PC-3 (cell line): ENCODE measurements at regions not wholly inside any gene's neighbourhood (a gene's known extent, or its start where the extent isn't known, plus 50 kb on each side); places are given as distances from the start of the nearest gene placed in this dataset.

Source experiments
- ATAC-seq: fragments of 200-7000 bp; cut with Tn5 transposase; 2 replicates; pipeline ENCODE4 v1.9.1; 2020; ENCODE audit warnings: mild to moderate bottlenecking, moderate library complexity
- BruUV-seq: library from RNA; stranded (reverse); fragments of 400-500 nt; replicated peaks from 2 replicates; lab custom pipeline; 2021; lab: Mats Ljungman, UMichigan
- CTCF ChIA-PET: fragments of 300-600 bp; sonication (Branson Sonifier 250); formaldehyde crosslinking; loops from one replicate; lab custom pipeline; 2022; ENCODE audit warnings: antibody characterized with exemption; lab: Charles Lee
- POLR2A ChIA-PET: fragments of 300-600 bp; sonication (Branson Sonifier 250); formaldehyde crosslinking; loops from one replicate; lab custom pipeline; 2022; ENCODE audit warnings: antibody characterized with exemption; ENCODE audit not compliant: unreplicated experiment; lab: Charles Lee
- DNase-seq: peaks from one replicate; pipeline ENCODE4 v3.0.0-alpha.2; 2015
- H2AFZ ChIP-seq: fragments of 300-600 bp; sonication (generic); 2 replicates; pipeline ENCODE4 v1.6.0; 2016; ENCODE audit warnings: antibody characterized with exemption, low read length
- H3F3A ChIP-seq: fragments of 300-600 bp; sonication (generic); one replicate; pipeline ENCODE4 v1.6.0; 2017; ENCODE audit warnings: antibody characterized with exemption, low read length, control low read depth, mild to moderate bottlenecking; ENCODE audit not compliant: unreplicated experiment
- H3K27ac ChIP-seq: fragments of 300-600 bp; sonication (generic); 2 replicates; pipeline ENCODE4 v1.5.1; 2016; ENCODE audit warnings: mild to moderate bottlenecking, low read length
- H3K27me3 ChIP-seq: fragments of 300-600 bp; sonication (generic); 2 replicates; pipeline ENCODE4 v1.6.1; 2016; ENCODE audit warnings: low read length, mixed read lengths
- H3K36me3 ChIP-seq: fragments of 300-600 bp; sonication (generic); 2 replicates; pipeline ENCODE4 v1.6.1; 2016; ENCODE audit warnings: low read depth, mixed run types, low read length, mixed read lengths
- H3K4me1 ChIP-seq: fragments of 300-600 bp; sonication (generic); 2 replicates; pipeline ENCODE4 v1.5.1; 2016; ENCODE audit warnings: low read length; ENCODE audit not compliant: insufficient read depth
- H3K4me2 ChIP-seq: fragments of 300-600 bp; sonication (generic); 2 replicates; pipeline ENCODE4 v1.6.0; 2016; ENCODE audit warnings: low read length
- H3K4me3 ChIP-seq: fragments of 300-600 bp; sonication (generic); 2 replicates; pipeline ENCODE4 v1.5.1; 2016; ENCODE audit warnings: mild to moderate bottlenecking, low read length, mixed read lengths
- H3K79me2 ChIP-seq: fragments of 300-600 bp; sonication (generic); 2 replicates; pipeline ENCODE4 v1.6.1; 2017; ENCODE audit warnings: low read length, mixed read lengths
- H3K9ac ChIP-seq: fragments of 300-600 bp; sonication (generic); 2 replicates; pipeline ENCODE4 v1.6.0; 2016; ENCODE audit warnings: mild to moderate bottlenecking, low read length
- H3K9me2 ChIP-seq: fragments of 300-600 bp; sonication (generic); replicated peaks from 2 replicates; pipeline ENCODE4 v1.6.1; 2016; ENCODE audit warnings: mixed run types, low read length, mixed read lengths
- H3K9me3 ChIP-seq: fragments of 300-600 bp; sonication (generic); 2 replicates; pipeline ENCODE4 v1.6.1; 2016; ENCODE audit warnings: low read length, mixed read lengths
- H4K20me1 ChIP-seq: fragments of 300-600 bp; sonication (generic); 2 replicates; pipeline ENCODE4 v1.6.1; 2016; ENCODE audit warnings: low read length, mixed read lengths
- EZH2 ChIP-seq: fragments of 300-600 bp; sonication (generic); IDR thresholded peaks from one replicate; pipeline ENCODE4 v1.6.1; 2017; ENCODE audit warnings: antibody characterized with exemption, mild to moderate bottlenecking, low read length; ENCODE audit not compliant: unreplicated experiment
- EZH2phosphoT487 ChIP-seq: fragments of 300-600 bp; sonication (generic); IDR thresholded peaks from 2 replicates; pipeline ENCODE4 v1.6.1; 2018; ENCODE audit warnings: mild to moderate bottlenecking, antibody characterized with exemption, low read length, borderline replicate concordance
- intact Hi-C: fragments of 100-400 bp; cut with micrococcal nuclease; formaldehyde crosslinking; loops from 2 replicates; pipeline ENCODE4 v1.9.0; 2023
- TF ChIP-seq, protein P1 (sequence below): fragments of 300-600 bp; sonication (generic); conservative IDR thresholded peaks from 2 replicates; pipeline ENCODE4 v1.5.1; 2017; ENCODE audit warnings: antibody characterized with exemption, low read depth, mild to moderate bottlenecking, low read length

DNA sequence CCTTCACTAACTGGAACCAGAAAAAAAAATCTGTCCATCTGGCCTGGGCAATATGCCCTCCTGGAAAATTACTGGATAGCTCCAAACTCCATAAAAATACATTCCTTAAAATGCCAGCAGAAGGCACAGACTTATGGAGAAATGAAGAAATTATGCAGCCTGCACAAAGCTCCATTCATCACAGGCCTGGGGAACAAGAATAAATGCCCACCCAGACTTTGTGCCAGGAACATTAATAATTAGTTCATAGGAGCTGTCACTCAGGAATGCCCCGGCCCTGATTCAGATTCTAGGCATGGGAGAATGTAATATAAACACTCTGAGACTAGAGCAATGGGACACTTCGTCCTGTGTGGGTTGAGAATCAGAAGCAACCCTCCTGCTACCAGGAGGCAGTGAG, 199.3 kb downstream of the OTOR start:
- ATAC-seq (no peak), DNase-seq (no peak)
- no peaks in the 10 kb centered on the region for H3F3A ChIP-seq
- H3K9ac ChIP-seq = no peak overlapping the region
- no peak overlapping the region for H3K4me2 ChIP-seq
- no TSS peak for BruUV-seq
- TF ChIP-seq, protein P1, sequence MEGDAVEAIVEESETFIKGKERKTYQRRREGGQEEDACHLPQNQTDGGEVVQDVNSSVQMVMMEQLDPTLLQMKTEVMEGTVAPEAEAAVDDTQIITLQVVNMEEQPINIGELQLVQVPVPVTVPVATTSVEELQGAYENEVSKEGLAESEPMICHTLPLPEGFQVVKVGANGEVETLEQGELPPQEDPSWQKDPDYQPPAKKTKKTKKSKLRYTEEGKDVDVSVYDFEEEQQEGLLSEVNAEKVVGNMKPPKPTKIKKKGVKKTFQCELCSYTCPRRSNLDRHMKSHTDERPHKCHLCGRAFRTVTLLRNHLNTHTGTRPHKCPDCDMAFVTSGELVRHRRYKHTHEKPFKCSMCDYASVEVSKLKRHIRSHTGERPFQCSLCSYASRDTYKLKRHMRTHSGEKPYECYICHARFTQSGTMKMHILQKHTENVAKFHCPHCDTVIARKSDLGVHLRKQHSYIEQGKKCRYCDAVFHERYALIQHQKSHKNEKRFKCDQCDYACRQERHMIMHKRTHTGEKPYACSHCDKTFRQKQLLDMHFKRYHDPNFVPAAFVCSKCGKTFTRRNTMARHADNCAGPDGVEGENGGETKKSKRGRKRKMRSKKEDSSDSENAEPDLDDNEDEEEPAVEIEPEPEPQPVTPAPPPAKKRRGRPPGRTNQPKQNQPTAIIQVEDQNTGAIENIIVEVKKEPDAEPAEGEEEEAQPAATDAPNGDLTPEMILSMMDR = no peak
- TF ChIP-seq EZH2 = no peak
- no peak for TF ChIP-seq EZH2phosphoT487
- no peaks in the 10 kb centered on the region for H3K79me2 ChIP-seq
- no peak overlapping the region for H2AFZ ChIP-seq
- no peaks in the 10 kb centered on the region for H3K9me2 ChIP-seq
- H4K20me1 ChIP-seq = no peaks in the 10 kb centered on the region
- no peaks in the 10 kb centered on the region for H3K9me3 ChIP-seq
- ChIA-PET CTCF (no interaction called here), POLR2A (no interaction called here)
- no peak overlapping the region for H3K27ac ChIP-seq
- intact Hi-C loops = no loop called here
- no peaks in the 10 kb centered on the region for H3K36me3 ChIP-seq
- H3K4me1 ChIP-seq = no peaks in the 10 kb centered on the region
- peaks cover 35% of the 10 kb centered on the region for H3K27me3 ChIP-seq
- H3K4me3 ChIP-seq = no peak overlapping the region

DNA sequence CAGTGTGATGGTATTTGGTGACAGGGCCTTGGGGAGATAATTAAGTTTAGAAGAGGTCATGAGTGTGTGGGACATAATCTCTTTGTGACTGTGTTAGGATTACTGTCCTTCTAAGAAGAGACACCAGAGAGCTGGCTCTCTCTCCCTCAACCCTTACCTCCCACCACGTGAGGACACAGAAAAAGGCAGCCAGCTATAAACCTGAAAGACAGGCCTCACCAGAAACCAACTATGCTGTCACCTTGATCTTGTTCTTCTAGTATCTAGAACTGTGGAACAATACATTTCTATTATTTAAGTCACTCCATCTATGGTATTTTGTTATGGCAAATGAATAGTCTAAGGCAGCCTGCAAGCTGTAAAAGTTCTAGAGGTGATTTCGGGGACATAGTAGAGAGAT, 203.7 kb downstream of the OTOR start:
- H3K27me3 ChIP-seq = peaks cover 41% of the 10 kb centered on the region
- no TSS peak for BruUV-seq
- H3K79me2 ChIP-seq = no peaks in the 10 kb centered on the region
- H4K20me1 ChIP-seq = no peaks in the 10 kb centered on the region
- POLR2A ChIA-PET = no interaction called here
- no peak overlapping the region for H3K4me2 ChIP-seq
- no peak overlapping the region for H3K27ac ChIP-seq
- DNase-seq (no peak), ATAC-seq (no peak)
- TF ChIP-seq EZH2 (no peak), EZH2phosphoT487 (no peak)
- TF ChIP-seq, protein P1 = no peak
- H3K36me3 ChIP-seq = no peaks in the 10 kb centered on the region
- no peaks in the 10 kb centered on the region for H3K9me3 ChIP-seq
- H3F3A ChIP-seq = no peaks in the 10 kb centered on the region
- CTCF ChIA-PET = no interaction called here
- no peak overlapping the region for H3K9ac ChIP-seq
- H3K4me3 ChIP-seq = no peak overlapping the region
- no peaks in the 10 kb centered on the region for H3K9me2 ChIP-seq
- intact Hi-C loops = no loop called here
- H2AFZ ChIP-seq = no peak overlapping the region
- no peaks in the 10 kb centered on the region for H3K4me1 ChIP-seq

DNA sequence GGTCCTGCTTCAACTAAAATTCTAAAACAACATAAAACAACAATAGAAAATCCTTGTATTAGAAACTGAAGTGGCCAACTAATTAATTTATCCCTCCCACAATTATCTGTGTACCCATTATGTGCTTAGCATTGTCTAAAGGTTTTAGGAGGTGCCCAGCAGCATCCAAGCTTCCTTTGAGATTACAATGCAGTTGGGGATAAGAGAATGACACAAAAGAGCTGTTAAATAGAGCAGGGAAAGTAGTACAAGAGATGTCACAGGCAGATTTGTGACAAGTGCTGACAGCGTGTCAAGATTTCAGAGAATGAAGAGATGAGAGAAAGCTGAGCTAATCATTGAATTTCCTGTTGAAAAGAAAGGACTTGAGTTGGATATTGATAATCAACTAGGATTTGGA, 204.8 kb downstream of the OTOR start:
- Histone ChIP-seq H3K4me1 (no peaks in the 10 kb centered on the region), H3K9me2 (no peaks in the 10 kb centered on the region), H3K27me3 (peaks cover 35% of the 10 kb centered on the region), H3K4me3 (no peak overlapping the region), H3F3A (no peaks in the 10 kb centered on the region), H3K9me3 (no peaks in the 10 kb centered on the region), H2AFZ (no peak overlapping the region), H3K4me2 (no peak overlapping the region), H3K79me2 (no peaks in the 10 kb centered on the region), H4K20me1 (no peaks in the 10 kb centered on the region), H3K27ac (no peak overlapping the region), H3K36me3 (no peaks in the 10 kb centered on the region), H3K9ac (no peak overlapping the region)
- POLR2A ChIA-PET = no interaction called here
- DNase-seq = no peak
- no TSS peak for BruUV-seq
- CTCF ChIA-PET = no interaction called here
- no peak for ATAC-seq
- intact Hi-C loops = no loop called here
- TF ChIP-seq EZH2 = no peak
- TF ChIP-seq EZH2phosphoT487 = no peak
- TF ChIP-seq, protein P1 = no peak
